GM21786 (cell line): ENCODE measurements at regions not wholly inside any gene's neighbourhood (a gene's known extent, or its start where the extent isn't known, plus 50 kb on each side); places are given as distances from the start of the nearest gene placed in this dataset.
"Not testable (repeated sequence)": the region's sequence is repeated elsewhere in the genome, so short reads cannot be mapped to it uniquely, and the experiment has no call there.

Experiments
- ATAC-seq: cut with Tn5 transposase; IDR thresholded peaks from one replicate; pipeline ENCODE4 v1.9.1; 2021; ENCODE audit not compliant: unreplicated experiment

GRCh38 chr18:73352546-73352945 lies 484.8 kb upstream of the NETO1 start:
- ATAC-seq: no peak

DNA sequence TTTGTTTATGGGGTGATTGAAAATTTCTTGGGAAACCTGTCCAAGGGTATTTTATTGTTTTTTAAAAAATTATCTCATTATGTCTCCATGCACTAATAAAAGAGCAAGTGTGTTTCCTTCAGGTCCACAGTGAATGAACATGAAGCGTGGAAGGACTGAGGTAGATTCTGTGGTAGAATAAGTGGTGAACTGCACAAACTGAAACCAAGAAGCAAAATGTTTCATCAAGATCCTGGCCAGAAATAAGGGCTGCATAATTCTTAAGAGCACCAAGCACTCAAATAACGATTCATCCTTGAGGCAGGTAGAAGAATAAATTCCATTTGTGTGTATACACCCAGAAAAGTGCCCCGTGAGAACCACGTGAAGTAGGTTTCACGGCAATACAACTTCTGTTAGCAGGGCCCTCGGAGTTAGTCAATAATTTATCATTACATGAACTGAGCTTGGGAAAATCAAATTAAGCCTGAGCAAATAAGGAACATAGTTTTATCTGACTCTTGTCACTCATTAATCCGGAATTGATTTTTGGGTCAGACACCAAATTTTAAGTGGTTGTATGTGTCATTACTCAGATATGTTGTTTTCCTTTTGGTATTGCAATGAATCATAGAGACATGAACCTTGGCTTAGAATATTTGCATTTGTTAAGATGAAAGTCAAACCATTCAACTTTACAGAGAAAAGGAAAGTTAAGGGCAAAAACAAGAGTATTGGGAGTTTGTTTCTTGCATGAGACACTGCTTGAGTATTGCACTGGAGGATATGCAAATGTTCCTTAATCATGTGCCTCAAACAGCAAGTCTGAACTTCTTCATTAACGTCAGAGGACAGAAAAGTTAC lies 472.6 kb upstream of the NETO1 start:
- ATAC-seq: peak; percentile 68

GRCh38 chr18:73331212-73331772 lies 463.5 kb upstream of the NETO1 start:
- no peak for ATAC-seq

DNA sequence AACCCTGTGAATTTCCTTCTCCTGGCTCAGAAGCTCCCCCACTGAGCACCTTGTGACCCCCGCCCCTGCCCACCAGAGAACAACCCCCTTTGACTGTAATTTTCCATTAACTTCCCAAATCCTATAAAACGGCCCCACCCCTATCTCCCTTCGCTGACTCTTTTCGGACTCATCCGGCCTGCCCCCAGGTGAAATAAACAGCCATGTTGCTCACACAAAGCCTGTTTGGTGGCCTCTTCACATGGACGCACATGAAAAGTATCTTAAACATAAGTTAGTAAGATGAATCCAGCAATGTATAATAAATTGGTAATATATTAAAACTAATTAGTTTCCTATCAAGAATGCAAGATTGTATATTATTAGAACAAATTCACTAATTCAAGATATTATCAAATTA lies 462.3 kb upstream of the NETO1 start:
- not testable (repeated sequence) for ATAC-seq

DNA sequence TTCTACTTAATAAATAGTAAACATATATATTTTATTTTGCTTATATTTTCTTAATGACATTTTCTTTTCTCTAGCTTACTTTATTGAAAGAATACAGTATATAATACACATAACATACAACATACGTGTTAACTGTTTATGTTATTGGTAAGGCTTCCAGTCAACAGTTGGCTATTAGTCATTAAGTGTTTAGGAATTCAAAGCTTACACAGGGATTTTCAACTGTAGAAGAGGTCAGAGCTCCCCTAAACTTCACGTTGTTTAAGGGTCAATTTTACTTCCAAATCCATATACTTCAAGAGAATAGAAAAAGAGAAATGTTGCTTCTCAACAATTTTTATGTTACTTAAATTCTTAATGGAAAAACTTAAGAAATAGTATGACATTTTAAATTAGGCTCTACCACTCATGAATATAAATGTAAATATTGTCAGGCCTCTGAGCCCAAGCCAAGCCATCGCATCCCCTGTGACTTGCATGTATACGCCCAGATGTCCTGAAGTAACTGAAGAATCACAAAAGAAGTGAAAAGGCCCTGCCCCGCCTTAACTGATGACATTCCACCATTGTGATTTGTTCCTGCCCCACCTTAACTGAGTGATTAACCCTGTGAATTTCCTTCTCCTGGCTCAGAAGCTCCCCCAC lies 456.5 kb upstream of the NETO1 start:
- ATAC-seq: not testable (repeated sequence)

DNA sequence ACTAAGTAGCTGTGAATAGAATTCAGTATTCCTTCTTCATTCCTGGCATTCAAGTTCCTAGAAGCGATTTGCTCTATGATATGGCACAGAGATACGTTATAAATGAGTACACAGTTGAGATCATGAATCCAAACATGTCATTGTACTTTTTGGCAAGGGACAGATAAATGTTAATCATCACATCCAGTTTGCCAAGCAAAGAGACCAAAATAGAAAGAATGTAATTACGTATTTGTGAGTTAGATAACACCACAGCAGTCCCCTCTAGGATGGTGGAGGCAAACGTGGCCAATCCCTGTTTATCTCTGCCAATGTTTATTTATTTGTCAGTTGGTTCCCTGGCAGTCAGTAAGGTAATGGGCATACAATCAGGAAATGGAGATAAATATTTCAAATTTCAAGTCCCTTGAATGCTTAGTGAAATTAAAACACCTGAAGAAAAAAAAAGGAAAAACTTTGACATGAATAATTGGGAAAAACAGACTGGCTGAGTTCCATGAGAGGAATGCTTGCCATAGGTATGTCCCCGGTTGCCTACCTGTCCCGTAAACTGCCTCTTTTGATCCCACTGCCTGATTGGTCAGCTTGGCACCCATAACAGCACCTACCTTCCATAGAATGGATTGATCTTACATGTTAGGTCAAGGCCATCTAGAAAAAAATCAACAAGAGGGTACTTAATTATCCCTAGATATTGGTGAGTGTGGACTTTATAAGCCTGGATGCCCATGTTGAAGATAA lies 451.1 kb upstream of the NETO1 start:
- ATAC-seq: no peak

DNA sequence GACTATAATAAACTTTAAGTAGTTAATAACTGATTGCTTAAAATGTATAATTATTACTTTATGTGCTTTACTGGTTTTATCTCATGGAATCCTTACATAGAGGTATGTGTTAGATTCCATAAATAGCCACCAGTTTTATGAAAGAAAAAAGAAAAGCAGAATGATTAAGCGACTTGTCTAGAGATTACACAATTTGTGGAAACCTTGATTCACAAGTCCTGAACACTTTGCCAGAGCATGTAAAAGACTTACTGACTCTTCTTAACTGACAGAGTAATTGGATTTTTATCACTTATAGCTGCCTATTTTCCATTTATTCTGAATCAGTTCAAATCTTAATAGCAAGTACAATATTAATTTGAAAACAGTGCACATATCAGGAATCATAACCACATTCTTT lies 448.7 kb upstream of the NETO1 start:
- ATAC-seq: no peak

GRCh38 chr18:73315381-73315780 lies 447.6 kb upstream of the NETO1 start:
- ATAC-seq: no peak

- ATAC-seq: no peak
Measured at GRCh38 chr18:73313476-73313875, 445.7 kb upstream of the NETO1 start.

DNA sequence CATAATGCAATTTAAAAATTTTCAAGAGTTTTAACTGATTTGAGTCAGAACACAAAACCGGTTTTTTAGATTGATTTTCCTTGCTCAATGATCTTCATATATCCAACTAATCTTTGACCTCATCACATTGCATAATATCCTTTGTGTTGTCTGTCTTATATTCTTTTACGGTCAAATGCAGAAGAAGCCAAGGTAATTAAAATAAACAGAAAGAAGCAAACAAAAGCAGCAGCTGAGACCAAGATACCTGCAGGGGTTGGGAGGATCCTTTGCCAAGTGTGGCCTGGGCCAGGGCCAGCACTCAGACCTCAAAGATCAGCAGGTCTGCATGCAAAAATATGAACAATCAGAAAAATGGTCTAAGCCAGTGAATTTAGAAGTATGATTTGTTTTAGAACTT lies 428.9 kb upstream of the NETO1 start:
- ATAC-seq: no peak

GRCh38 chr18:73292156-73292555 lies 424.4 kb upstream of the NETO1 start:
- ATAC-seq: no peak

DNA sequence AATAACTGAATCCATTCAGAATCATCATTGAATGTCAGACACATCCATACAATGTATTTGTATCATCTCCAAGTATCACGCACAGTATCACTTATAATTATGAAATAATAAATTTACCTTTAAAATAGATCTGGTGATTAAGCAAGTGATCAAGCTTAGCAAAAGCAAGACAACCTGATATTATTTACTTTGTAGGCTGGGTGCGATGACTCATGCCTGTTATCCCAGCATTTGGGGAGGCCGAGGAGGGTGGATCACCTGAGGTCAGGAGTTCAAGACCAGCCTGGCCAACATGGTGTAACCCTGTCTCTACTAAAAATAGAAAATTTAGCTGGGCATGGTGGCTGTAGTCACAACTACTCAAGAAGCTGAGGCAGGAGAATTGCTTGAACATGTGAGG lies 421.0 kb upstream of the NETO1 start:
- ATAC-seq: no peak

DNA sequence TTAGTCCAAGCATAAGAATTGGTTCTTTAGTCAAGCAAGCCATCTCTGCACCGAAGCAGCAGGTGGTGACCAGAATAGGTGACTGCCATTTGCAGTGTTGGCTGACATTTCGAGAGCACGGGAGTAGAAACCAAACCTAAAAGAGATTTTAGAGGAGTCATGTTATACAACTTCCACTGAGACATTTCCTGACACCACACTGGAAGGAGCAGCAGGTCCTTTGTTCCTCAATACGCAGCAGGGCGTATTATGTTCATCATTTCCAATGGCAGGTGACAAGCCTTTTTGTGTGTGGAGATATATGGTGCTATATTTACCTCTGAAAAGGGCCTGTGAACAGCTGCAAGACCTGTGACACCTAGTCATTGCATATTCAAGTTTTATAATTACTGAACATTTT lies 418.8 kb upstream of the NETO1 start:
- no peak for ATAC-seq

- ATAC-seq: no peak
Measured at GRCh38 chr18:73283788-73284187, 416.0 kb upstream of the NETO1 start.

DNA sequence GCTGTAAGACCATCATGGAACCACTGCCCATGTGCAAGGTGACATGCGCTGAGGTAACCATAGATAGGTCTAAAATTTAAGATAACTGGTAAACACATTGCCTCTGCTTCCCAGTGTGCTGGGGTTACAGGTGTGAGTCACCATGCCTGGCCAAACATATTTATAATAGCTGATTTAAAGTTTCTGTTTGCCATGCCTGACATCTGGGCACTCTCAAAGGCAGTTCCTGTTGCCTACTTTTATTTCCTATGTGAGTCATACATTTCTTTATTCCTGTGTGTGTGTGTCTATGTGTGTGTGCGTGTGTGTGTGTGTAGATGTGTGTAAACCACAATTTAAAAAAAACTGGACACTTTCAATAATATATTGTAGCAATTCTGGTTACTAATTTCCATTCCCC lies 415.2 kb upstream of the NETO1 start:
- no peak for ATAC-seq

DNA sequence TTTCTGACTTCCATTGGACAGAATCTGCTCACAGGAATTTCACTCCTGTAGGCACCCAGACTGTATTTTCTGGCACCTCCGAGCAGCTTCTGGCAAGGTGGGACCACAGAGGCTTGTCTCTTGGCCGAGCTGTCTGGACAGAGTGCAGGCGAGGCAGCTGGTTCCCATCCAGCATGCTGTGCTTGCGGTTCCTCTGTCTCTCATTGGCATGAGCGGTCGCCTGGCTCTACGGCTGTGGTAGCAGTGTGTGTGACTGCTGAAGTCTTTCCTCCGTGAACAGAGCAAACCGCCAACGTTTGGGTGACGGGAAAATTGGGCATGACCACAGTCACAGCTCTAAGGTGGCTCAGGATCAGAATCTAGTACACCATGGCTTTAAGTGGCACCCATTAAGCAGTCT lies 411.7 kb upstream of the NETO1 start:
- ATAC-seq: no peak

GRCh38 chr18:73274812-73275621 lies 407.2 kb upstream of the NETO1 start:
- ATAC-seq: no peak

- ATAC-seq: no peak
Measured at GRCh38 chr18:73270920-73271634, 403.3 kb upstream of the NETO1 start.

GRCh38 chr18:73264562-73264921 lies 396.8 kb upstream of the NETO1 start:
- no peak for ATAC-seq

DNA sequence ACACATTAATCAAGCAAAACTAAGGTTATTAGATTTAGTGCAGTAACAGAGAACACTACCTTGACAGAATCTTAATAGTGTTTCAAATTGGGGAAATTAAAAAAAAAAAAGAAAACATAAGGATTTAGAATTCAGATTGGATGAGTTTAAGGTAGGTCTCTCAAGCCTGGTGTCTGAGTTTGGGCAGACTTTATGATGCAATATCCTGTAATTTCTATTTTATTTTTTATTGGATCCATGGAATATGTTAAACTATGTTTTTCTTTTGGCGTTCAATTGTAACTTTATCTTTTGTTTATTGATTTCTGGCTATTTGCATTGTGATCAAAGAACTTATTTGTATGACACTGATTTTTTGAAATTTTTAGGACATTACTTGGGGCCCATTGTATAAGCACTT lies 394.1 kb upstream of the NETO1 start:
- ATAC-seq: no peak
